Breast epithelium (tissue), 3 donors: ENCODE measurements at regions not wholly inside any gene's neighbourhood (a gene's known extent, or its start where the extent isn't known, plus 50 kb on each side); places are given as distances from the start of the nearest gene placed in this dataset.

Experiments used
- POLR2AphosphoS5 ChIP-seq, 3 donors: sonication (generic); formaldehyde crosslinking; IDR thresholded peaks; one replicate each; pipeline ENCODE4 v1.6.1; 2017; ENCODE audit warnings: antibody characterized with exemption in 3 of 3
- TF ChIP-seq, protein P1 (sequence below), 3 donors: fragments of 450-650 bp; IDR thresholded peaks; one replicate each; pipeline ENCODE4 v1.5.1; 2016 to 2017; ENCODE audit warnings: antibody characterized with exemption in 3 of 3, mild to moderate bottlenecking in 3 of 3, moderate library complexity in 3 of 3

DNA sequence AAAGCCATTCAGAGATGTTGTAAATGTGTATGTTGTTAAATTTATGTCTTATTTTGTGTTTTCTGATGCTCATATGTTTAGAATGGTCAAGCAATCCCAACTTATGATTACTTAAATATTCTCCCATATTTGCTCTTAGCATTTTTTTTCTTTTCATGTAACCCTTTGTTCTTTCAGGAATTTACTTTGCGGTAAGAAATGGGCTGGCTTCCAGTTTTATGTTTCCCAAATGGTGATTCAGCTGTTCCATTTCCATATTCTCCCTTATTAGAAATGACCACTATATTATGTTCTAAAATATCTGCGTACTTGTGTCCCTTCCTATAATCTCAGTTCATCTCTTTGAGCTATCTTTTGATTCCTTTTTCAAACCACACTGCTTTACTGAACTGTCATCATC is 113.7 kb downstream of the CDH26 start:
- TF ChIP-seq, protein P1, sequence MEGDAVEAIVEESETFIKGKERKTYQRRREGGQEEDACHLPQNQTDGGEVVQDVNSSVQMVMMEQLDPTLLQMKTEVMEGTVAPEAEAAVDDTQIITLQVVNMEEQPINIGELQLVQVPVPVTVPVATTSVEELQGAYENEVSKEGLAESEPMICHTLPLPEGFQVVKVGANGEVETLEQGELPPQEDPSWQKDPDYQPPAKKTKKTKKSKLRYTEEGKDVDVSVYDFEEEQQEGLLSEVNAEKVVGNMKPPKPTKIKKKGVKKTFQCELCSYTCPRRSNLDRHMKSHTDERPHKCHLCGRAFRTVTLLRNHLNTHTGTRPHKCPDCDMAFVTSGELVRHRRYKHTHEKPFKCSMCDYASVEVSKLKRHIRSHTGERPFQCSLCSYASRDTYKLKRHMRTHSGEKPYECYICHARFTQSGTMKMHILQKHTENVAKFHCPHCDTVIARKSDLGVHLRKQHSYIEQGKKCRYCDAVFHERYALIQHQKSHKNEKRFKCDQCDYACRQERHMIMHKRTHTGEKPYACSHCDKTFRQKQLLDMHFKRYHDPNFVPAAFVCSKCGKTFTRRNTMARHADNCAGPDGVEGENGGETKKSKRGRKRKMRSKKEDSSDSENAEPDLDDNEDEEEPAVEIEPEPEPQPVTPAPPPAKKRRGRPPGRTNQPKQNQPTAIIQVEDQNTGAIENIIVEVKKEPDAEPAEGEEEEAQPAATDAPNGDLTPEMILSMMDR (IDR thresholded peaks at IDR 0.05): no peak
- TF ChIP-seq POLR2AphosphoS5 (IDR thresholded peaks at IDR 0.05): no peak
